Effector CD8-positive, alpha-beta T cell (primary cell): ENCODE measurements at regions not wholly inside any gene's neighbourhood (a gene's known extent, or its start where the extent isn't known, plus 50 kb on each side); places are given as distances from the start of the nearest gene placed in this dataset.

Source experiments
- DNase-seq: peaks from one replicate; lab custom pipeline; 2025; lab: John Stamatoyannopoulos, UW

DNA sequence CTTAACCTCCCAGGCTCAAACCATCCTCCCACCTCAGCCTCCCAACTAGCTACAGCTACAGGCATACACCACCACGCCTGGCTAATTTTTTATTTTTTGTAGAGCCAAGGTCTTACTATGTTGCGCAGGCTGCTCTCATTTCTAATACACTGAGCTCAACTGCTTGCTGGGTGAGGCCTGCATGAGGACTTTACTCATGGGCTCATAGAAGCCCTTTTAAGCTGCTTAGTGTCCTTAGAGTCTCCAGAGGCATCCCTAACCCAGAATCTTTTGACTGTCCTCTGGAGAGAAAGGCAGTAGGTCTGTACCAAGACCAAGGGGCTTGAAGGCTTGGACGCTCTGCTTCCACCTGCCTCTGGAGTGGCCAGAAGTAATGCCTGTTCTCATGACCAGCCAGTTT lies 141.6 kb downstream of the TM9SF2 start:
- DNase-seq = no peak

DNA sequence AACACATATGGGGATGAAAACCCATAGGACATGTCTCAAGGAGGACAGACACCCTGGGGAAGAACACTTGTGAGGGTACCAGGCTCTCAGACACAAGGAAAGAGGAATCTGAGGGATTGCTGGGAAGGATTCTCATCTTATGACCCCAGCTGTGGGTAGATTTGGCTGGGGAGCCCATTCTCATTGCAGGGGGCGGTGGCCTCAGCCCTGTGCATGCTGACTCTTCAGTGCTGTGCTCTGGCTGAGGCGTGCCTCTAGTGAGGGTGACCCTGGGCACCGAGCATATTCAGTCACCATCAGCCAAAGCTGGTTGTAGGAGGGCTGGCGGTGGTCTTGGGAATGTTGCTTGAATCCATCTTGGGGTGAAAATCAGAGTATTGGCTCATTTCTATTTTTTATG lies 140.7 kb downstream of the TM9SF2 start:
- no peak for DNase-seq

DNA sequence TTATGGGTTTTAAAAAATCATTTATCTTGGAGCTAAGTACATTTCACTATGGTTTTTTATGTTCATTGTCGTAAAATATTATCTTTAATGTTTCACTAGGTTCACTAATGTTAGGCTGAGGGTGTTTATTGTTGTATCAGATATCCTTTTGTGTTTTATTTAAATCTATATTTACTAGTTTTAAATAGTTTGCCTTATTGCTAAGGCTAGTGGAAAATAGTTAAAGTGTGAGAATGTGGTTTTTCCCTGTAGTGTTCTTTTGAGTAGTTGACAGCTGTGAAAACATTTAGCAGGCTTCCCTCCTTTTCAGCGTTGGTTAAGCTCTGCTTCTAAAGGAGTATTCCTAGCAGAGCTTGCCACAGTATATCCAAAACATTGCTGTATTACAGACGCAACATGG lies 139.0 kb downstream of the TM9SF2 start:
- no peak for DNase-seq

DNA sequence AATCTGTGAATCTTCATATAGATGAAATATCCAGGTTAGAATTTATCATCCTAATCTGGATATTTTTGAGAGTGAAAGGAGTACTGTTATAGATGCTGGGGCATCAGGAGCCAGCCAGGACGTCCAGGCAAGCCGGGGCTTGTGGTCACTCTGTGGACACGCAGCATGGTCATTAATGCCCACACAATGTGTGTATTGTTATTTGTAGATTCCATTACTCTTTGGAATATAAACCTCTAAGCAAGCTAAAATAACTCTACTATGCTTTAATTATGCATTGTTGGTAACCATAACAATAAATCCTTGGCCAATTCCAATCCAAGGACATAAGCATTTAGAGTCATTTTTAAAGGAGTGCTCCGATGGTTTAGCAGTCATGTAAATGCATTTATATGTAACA lies 137.9 kb downstream of the TM9SF2 start:
- DNase-seq = no peak

DNA sequence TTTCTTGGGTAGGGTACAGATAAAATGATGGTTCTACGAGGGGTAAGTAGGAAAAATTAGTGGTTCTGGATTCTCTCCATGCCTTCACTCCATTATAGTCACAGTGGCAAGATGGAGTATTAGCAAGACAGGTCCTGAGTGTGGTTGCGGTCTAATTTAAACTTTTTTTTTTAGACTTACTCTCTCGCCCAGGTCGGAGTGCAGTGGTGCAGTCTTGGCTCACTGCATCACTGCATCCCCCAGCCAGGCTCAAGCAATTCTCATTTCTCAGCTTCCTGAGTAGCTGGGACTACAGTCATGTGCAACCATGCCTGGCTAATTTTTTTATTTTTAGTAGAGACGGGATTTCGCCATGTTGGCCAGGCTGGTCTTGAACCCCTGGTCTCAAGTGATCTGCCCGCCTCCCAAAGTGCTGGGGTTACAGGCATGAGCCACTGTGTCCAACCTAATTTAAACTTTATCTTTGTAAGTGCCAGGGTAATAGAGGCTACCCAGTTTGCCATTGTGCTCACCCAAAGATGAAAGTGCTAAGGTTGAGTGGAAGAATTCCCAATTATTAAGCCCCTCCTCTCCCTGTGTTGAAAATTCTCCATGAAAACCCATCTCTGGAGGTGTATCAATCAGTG lies 135.6 kb downstream of the TM9SF2 start:
- no peak for DNase-seq

DNA sequence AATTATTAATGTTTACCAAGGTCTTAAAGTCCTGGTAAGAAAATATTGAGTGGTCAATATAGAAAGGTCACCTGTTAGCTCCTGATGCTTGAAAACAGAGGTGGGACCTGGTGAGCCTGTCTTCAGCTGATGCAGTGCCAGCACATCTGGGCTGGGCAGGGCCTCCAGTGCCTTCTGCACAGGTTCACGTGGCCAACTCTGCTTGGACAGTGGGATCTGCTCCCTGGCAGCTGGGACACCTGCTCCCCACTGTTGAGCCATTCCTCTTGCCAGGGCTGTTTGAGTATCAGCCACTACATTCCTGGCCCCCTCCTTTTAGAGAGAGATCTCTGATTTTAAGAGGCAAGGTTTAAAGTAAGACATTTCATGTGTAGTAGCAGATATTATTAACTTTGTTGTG lies 135.0 kb downstream of the TM9SF2 start:
- no peak for DNase-seq

DNA sequence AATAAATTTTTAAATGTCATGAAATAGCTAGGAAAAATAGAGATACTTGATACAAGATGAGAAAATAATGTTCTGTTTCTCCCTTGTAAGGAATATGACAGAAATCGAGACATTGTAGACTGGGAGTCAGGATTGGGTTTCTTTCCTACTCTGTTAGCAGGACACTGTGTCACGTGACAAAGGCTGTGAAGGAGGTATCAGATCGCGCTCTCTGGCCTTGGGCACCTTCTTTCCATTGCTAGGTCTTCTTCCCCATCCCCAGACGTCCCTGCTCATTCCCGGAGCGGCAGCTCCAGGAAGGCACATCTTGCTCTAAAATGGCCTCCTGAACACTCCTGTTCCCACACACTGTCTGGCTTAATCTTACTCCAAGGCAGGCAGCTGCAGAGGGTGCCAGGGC lies 133.4 kb downstream of the TM9SF2 start:
- DNase-seq = no peak

DNA sequence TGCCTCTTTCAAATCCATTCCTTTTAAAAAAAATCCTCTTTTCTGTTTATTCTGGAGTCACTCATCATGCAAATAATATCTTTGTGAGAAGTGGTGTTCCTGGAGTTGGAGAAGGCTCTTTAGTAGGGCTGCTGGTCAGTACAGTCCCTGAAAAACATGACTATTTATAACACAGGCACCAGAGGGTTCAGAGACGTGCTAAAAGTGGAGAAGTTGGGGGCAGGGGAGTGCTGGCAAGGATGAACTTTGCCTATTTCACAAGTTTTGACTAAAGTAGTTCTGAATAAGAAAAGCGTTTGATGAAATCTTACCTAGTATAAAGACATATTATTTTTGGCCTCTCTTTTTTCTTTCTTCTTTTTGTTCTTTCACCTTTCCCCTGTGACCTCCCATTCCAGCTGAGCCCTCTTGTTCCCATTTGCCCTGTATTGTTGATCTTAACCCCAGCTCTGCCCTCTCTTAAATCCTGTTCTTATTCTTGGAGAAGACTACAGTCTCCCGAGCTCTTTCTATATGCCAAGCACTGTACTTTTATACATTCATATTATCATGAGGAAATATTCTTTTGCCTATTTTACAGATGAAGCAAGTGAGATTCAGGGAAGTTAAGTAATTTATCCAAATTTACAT lies 129.1 kb downstream of the TM9SF2 start:
- DNase-seq = no peak

DNA sequence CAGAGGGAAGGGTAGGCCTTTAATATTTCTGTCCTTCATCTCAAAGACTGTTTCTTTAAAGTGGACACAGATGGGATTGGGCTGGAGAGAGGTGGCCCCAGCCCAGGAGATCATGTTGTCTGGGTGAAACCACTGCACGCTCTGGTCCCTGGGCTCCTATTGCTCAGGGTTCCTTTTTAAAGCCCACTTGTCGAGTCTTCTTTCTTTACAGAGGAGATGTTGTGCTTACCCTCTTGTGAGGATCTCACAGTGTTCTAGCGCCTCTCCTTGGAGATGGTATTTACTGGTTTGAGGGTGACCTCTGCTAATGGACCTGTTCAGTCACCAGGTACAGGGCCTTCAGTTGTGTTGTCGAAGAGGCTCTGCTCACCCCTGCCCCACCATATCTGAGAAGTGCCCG lies 128.4 kb downstream of the TM9SF2 start:
- DNase-seq = no peak

DNA sequence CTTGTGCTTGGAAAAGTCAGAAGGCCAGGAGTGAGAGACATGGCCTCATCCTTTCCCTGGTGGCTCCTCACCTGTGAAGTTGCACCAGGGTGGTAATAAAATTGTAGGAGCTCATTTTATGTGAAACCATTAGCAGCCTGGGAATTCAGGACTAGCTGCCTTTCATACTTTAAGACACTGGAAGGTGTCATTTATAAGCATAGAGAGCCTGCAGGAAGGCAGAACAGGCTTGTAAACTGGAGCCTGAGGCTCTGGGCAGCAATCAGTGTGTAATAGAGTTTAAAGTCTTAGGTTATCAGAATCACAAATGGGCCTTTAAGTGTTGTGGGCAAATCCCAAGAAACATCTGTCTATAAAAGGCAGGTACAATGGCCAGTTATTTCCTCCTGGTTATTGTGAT lies 127.2 kb downstream of the TM9SF2 start:
- DNase-seq = no peak

DNA sequence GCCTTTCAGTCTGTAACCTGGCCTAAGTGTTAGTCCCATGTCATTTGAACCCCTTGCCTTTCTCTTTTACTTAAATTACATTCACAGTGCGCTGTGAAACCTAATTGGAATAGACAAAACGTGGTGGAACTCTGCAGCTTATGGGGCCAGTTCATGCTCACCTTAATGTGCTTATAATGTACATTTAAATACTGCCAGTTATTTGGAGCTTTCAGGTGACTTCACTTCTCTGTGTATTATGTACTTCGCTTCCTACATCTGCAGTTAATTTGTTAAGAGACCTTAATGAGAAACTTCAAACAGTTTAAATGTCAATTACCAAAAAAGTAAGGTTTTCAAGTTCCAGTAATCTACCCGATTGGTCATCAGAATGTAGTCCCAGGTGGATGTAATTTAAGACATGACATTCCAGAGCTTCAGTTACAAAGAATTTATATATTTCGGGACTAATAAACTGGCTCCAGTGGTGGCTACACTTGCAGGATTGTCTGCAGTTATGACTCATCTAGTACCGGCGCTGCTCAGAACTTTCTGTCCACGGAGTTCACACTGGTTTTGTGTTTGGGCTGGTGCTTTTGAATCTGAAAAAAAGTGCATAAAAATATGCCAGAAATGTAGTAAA lies 125.3 kb downstream of the TM9SF2 start:
- DNase-seq = no peak

DNA sequence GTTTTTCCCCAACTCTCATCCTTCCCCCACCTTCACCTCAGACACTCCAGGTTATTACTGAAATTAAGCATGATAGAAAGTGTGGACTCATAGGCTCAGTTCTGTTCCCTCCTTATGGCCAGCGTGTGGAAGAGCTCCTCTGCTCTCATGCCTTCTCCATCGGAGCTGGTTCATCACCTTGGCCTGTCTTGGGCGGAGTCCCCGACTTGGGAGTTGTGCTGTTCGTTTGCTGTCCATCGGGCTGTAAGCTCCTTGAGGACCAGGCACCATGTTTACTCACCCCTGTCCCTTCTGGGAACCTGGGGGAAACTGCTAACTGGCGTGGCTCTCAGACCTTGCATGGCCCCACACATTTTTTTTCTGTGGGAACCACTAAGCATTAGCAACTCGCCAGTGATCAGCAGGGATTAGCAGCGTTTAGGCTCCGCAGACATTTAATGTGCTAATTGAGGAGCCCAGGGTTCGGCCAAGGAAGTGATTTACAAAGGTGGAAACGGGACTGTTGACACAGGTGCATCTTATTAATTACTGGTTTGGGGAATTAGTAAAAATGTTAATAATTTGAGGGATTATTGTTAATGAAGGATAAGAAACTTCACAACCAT lies 123.8 kb downstream of the TM9SF2 start:
- DNase-seq = no peak

DNA sequence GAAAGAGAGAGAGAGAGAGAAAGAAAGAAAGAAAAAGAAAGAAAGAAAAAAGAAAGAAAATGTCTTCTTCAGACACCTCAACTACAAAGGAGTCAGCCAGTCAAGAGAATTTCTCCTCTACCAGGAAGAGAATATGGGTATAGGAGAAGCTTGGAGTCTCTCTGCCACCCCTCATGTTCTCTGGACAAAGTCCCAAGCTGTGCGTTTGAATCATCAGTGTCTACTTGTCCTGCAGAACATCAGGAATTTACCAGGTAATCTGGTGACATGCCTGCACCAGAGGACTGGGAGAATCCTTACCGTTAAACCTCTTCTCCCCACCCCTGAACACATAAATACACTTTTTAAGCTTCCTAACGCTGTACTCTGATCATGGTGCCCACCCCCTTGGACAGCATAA lies 119.5 kb downstream of the TM9SF2 start:
- no peak for DNase-seq

DNA sequence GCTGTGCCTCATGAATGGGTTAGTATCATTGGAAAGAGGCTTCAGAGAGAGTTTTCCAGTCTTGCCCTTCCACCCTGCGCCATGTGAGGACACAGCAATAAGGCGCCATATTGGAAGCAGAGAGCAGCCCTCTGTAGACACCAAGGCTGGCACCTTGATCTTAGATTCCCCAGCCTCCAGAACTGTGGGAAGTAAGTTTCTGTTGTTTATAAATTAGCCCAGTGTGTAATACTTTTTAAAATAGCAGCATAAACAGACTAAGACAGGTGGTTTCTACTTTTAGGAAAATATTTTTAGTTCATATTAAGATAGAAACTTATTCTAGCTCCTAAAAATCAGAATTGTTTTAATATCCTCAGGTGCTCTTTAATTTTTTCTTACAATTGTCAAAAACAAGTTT lies 117.9 kb downstream of the TM9SF2 start:
- no peak for DNase-seq

DNA sequence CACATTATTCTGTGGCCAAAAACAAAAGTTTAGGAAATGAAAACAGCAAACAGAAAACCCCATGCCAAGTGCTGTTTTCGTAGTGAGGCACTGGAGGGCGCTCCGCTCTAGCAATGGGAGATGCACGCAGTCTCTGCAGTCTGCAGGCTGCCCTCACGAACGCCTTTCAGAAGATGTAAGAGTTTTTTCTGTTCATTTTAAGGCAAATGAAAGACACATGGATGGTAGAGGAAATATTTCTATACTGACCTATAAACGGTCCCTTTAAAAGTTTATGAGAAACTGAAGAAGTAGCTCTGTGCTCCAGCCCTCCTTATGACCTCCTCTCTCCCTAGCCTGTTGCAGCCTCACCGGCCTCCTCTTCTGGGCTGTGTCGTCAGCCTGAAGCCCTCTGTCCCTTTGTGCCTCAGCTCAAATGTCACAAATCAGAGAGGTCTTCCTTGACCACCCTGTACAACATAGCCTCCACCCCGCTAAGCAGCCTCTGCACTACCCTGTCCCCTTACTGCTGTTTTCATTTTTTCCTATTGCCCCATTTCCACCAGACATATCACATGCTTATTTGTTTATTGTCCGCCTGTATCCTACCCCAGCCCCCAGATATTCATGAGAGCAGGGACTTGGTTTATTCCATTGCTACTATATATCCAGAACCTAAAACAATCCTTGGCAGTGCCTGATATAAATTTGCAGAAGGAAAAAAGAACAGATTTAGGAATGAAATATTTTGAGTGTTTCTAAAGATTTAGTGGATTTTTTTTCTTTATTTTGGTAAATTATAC lies 116.4 kb downstream of the TM9SF2 start:
- no peak for DNase-seq

DNA sequence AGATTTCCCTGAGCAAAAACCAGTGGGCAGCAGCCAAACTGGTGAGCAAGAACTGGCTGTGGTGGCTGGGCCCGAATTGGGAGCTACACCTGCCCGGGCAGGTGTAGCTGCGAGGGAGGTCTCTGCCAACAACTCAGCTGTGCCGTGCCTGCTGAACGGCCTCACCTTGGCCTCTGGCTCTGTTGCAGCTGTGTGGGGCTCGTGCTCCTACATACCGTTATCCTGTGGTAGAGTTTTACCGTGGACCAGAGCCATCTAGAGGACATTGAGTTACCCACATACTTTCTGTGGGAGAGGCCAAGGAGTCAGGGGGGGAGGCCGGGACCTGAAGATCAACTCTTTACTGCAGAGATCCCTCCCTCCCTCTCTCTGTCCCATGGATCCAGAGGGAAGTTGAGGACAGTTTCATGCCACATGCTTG lies 113.2 kb downstream of the TM9SF2 start:
- DNase-seq = no peak
